HG02840 (cell line): ENCODE measurements at regions not wholly inside any gene's neighbourhood (a gene's known extent, or its start where the extent isn't known, plus 50 kb on each side); places are given as distances from the start of the nearest gene placed in this dataset.
"Not testable (repeated sequence)": the region's sequence is repeated elsewhere in the genome, so short reads cannot be mapped to it uniquely, and the experiment has no call there.

Experiments used
- ATAC-seq: cut with Tn5 transposase; IDR thresholded peaks from one replicate; pipeline ENCODE4 v1.9.1; 2021; ENCODE audit warnings: mild to moderate bottlenecking, moderate library complexity, moderate number of reproducible peaks; ENCODE audit not compliant: unreplicated experiment, low FRiP score

GRCh38 chr18:38557006-38557405, 991.4 kb upstream of the CELF4 start:
- no peak for ATAC-seq

GRCh38 chr18:38552732-38553321, 987.2 kb upstream of the CELF4 start:
- ATAC-seq = no peak

GRCh38 chr18:38551881-38552280, 986.3 kb upstream of the CELF4 start:
- no peak for ATAC-seq

- ATAC-seq = no peak
Observed at GRCh38 chr18:38545071-38545470, 979.5 kb upstream of the CELF4 start.

- no peak for ATAC-seq
Observed at GRCh38 chr18:38539856-38540255, 974.3 kb upstream of the CELF4 start.

GRCh38 chr18:38539371-38539770, 973.8 kb upstream of the CELF4 start:
- no peak for ATAC-seq

- ATAC-seq = no peak
Observed at GRCh38 chr18:38534073-38534472, 968.5 kb upstream of the CELF4 start.

- no peak for ATAC-seq
Observed at GRCh38 chr18:38526922-38527321, 961.3 kb upstream of the CELF4 start.

- no peak for ATAC-seq
Observed at GRCh38 chr18:38525039-38525438, 959.4 kb upstream of the CELF4 start.

- no peak for ATAC-seq
Observed at GRCh38 chr18:38520786-38521185, 955.2 kb upstream of the CELF4 start.

GRCh38 chr18:38502539-38502938, 936.9 kb upstream of the CELF4 start:
- ATAC-seq = no peak

GRCh38 chr18:38497266-38497665, 931.7 kb upstream of the CELF4 start:
- ATAC-seq = no peak

- no peak for ATAC-seq
Observed at GRCh38 chr18:38496222-38496793, 930.7 kb upstream of the CELF4 start.

GRCh38 chr18:38494065-38494464, 928.5 kb upstream of the CELF4 start:
- ATAC-seq = no peak

- ATAC-seq = no peak
Observed at GRCh38 chr18:38491195-38491594, 925.6 kb upstream of the CELF4 start.

GRCh38 chr18:38489721-38490120, 924.1 kb upstream of the CELF4 start:
- ATAC-seq = not testable (repeated sequence)

GRCh38 chr18:38487521-38487920, 921.9 kb upstream of the CELF4 start:
- ATAC-seq = no peak

- ATAC-seq = no peak
Observed at GRCh38 chr18:38483326-38483725, 917.7 kb upstream of the CELF4 start.

GRCh38 chr18:38481576-38481975, 916.0 kb upstream of the CELF4 start:
- no peak for ATAC-seq

GRCh38 chr18:38475686-38476085, 910.1 kb upstream of the CELF4 start:
- ATAC-seq = no peak

GRCh38 chr18:38473535-38473934, 907.9 kb upstream of the CELF4 start:
- no peak for ATAC-seq

GRCh38 chr18:38470421-38470820, 904.8 kb upstream of the CELF4 start:
- no peak for ATAC-seq

- no peak for ATAC-seq
Observed at GRCh38 chr18:38466426-38466825, 900.8 kb upstream of the CELF4 start.
